ENCODE measurements at regions not wholly inside any gene's neighbourhood (a gene's known extent, or its start where the extent isn't known, plus 50 kb on each side); places are given as distances from the start of the nearest gene placed in this dataset.

DNA sequence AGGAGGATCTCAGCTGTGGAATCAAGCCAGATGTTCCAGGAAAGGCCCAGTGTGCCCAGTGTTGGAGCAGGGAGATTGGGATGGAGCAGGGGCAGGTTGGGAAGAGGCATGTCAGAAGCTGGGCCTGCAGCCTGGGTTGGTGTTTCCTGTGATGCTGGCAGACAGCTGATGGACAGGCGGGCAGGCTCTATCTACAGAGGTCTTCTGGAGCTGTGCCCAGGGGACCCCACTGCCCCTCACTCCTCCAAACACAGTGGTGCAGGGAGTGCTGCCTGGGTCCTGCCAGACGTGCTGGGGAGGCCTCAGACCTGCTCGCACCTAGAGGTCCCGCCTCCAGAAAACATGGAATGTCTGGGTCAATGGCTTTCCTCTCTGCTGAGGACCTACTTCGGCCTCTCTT lies 182.9 kb upstream of the TCERG1L start:
- TF ChIP-seq, protein P1, sequence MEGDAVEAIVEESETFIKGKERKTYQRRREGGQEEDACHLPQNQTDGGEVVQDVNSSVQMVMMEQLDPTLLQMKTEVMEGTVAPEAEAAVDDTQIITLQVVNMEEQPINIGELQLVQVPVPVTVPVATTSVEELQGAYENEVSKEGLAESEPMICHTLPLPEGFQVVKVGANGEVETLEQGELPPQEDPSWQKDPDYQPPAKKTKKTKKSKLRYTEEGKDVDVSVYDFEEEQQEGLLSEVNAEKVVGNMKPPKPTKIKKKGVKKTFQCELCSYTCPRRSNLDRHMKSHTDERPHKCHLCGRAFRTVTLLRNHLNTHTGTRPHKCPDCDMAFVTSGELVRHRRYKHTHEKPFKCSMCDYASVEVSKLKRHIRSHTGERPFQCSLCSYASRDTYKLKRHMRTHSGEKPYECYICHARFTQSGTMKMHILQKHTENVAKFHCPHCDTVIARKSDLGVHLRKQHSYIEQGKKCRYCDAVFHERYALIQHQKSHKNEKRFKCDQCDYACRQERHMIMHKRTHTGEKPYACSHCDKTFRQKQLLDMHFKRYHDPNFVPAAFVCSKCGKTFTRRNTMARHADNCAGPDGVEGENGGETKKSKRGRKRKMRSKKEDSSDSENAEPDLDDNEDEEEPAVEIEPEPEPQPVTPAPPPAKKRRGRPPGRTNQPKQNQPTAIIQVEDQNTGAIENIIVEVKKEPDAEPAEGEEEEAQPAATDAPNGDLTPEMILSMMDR (IDR thresholded peaks at IDR 0.05), result no peak
- no peak for TF ChIP-seq POLR2A (IDR thresholded peaks at IDR 0.05)

Data from suprapubic skin (tissue), 3 donors.